ENCODE measurements at regions not wholly inside any gene's neighbourhood (a gene's known extent, or its start where the extent isn't known, plus 50 kb on each side); places are given as distances from the start of the nearest gene placed in this dataset.

GRCh38 chr2:220000080-220000479 is 372.6 kb downstream of the SLC4A3 start:
- DNase-seq (ENCODE audit: low read depth): no peak

GRCh38 chr2:220000586-220000985 is 373.2 kb downstream of the SLC4A3 start:
- DNase-seq (ENCODE audit: low read depth): no peak

- no peak for DNase-seq (ENCODE audit: low read depth)
Observed at GRCh38 chr2:220001751-220002150, 374.3 kb downstream of the SLC4A3 start.

GRCh38 chr2:220002251-220002650 is 374.8 kb downstream of the SLC4A3 start:
- DNase-seq (ENCODE audit: low read depth): no peak

GRCh38 chr2:220002699-220003098 is 375.3 kb downstream of the SLC4A3 start:
- no peak for DNase-seq (ENCODE audit: low read depth)

GRCh38 chr2:220005362-220005761 is 377.9 kb downstream of the SLC4A3 start:
- no peak for DNase-seq (ENCODE audit: low read depth)

GRCh38 chr2:220006152-220006621 is 378.8 kb downstream of the SLC4A3 start:
- no peak for DNase-seq (ENCODE audit: low read depth)

GRCh38 chr2:220011859-220012258 is 384.4 kb downstream of the SLC4A3 start:
- no peak for DNase-seq (ENCODE audit: low read depth)

- no peak for DNase-seq (ENCODE audit: low read depth)
Observed at GRCh38 chr2:220014961-220015360, 387.5 kb downstream of the SLC4A3 start.

- no peak for DNase-seq (ENCODE audit: low read depth)
Observed at GRCh38 chr2:220015576-220015975, 388.1 kb downstream of the SLC4A3 start.

- DNase-seq (ENCODE audit: low read depth): no peak
Observed at GRCh38 chr2:220025207-220025606, 397.8 kb downstream of the SLC4A3 start.

- no peak for DNase-seq (ENCODE audit: low read depth)
Observed at GRCh38 chr2:220029013-220029412, 401.6 kb downstream of the SLC4A3 start.

- no peak for DNase-seq (ENCODE audit: low read depth)
Observed at GRCh38 chr2:220033546-220033945, 406.1 kb downstream of the SLC4A3 start.

- DNase-seq (ENCODE audit: low read depth): no peak
Observed at GRCh38 chr2:220034426-220035130, 407.1 kb downstream of the SLC4A3 start.

- DNase-seq (ENCODE audit: low read depth): no peak
Observed at GRCh38 chr2:220036431-220036830, 409.0 kb downstream of the SLC4A3 start.

GRCh38 chr2:220040346-220040745 is 412.9 kb downstream of the SLC4A3 start:
- no peak for DNase-seq (ENCODE audit: low read depth)

GRCh38 chr2:220041447-220041846 is 414.0 kb downstream of the SLC4A3 start:
- no peak for DNase-seq (ENCODE audit: low read depth)

- DNase-seq (ENCODE audit: low read depth): no peak
Observed at GRCh38 chr2:220043155-220043989, 415.9 kb downstream of the SLC4A3 start.

- no peak for DNase-seq (ENCODE audit: low read depth)
Observed at GRCh38 chr2:220043990-220044335, 416.5 kb downstream of the SLC4A3 start.

- no peak for DNase-seq (ENCODE audit: low read depth)
Observed at GRCh38 chr2:220044383-220044782, 417.0 kb downstream of the SLC4A3 start.

GRCh38 chr2:220046507-220046906 is 419.1 kb downstream of the SLC4A3 start:
- DNase-seq (ENCODE audit: low read depth): no peak

- no peak for DNase-seq (ENCODE audit: low read depth)
Observed at GRCh38 chr2:220051716-220052115, 424.3 kb downstream of the SLC4A3 start.

- DNase-seq (ENCODE audit: low read depth): peak; percentile 32
Observed at GRCh38 chr2:220053919-220054318, 426.5 kb downstream of the SLC4A3 start.
